Osteoblast (primary cell): ENCODE measurements at regions not wholly inside any gene's neighbourhood (a gene's known extent, or its start where the extent isn't known, plus 50 kb on each side); places are given as distances from the start of the nearest gene placed in this dataset.

Experiments
- DNase-seq: peaks from one replicate; pipeline ENCODE4 v3.0.0; 2011; ENCODE audit warnings: low spot score, mixed read lengths; ENCODE audit not compliant: insufficient read length; ENCODE audit errors: missing footprints
- H2AFZ ChIP-seq: 2 replicates; pipeline ENCODE4 v1.6.0; 2011; ENCODE audit warnings: mild to moderate bottlenecking, low read length
- H3K27ac ChIP-seq: 2 replicates; pipeline ENCODE4 v1.5.1; 2011; ENCODE audit warnings: mild to moderate bottlenecking, low read depth, low read length, moderate library complexity
- H3K27me3 ChIP-seq: 2 replicates; pipeline ENCODE4 v1.6.0; 2012; ENCODE audit warnings: mild to moderate bottlenecking, control low read depth, inconsistent platforms, low read length, moderate library complexity; ENCODE audit not compliant: insufficient read depth
- H3K36me3 ChIP-seq: 2 replicates; pipeline ENCODE4 v1.5.1; 2011; ENCODE audit warnings: mild to moderate bottlenecking, low read length, control low read depth, moderate library complexity; ENCODE audit not compliant: insufficient read depth
- H3K4me1 ChIP-seq: 2 replicates; pipeline ENCODE4 v1.5.1; 2011; ENCODE audit warnings: mild to moderate bottlenecking, low read length, control low read depth, moderate library complexity; ENCODE audit not compliant: insufficient read depth
- H3K4me2 ChIP-seq: 2 replicates; pipeline ENCODE4 v1.6.0; 2011; ENCODE audit warnings: mild to moderate bottlenecking, low read length; ENCODE audit not compliant: insufficient read depth
- H3K4me3 ChIP-seq: fragments of 200-600 bp; sonication (generic); 3 replicates; pipeline ENCODE4 v1.5.1; 2012; ENCODE audit warnings: mild to moderate bottlenecking, low read length, inconsistent platforms; ENCODE audit not compliant: insufficient read depth
- H3K79me2 ChIP-seq: 2 replicates; pipeline ENCODE4 v1.6.0; 2012; ENCODE audit warnings: mild to moderate bottlenecking, low read length, control low read depth, inconsistent platforms; ENCODE audit not compliant: insufficient read depth
- H3K9me3 ChIP-seq: 2 replicates; pipeline ENCODE4 v1.5.1; 2011; ENCODE audit warnings: low read depth, low read length, control low read depth
- H4K20me1 ChIP-seq: 2 replicates; pipeline ENCODE4 v1.6.0; 2012; ENCODE audit warnings: mild to moderate bottlenecking, low read length, control low read depth; ENCODE audit not compliant: insufficient read depth
- CTCF ChIP-seq: IDR thresholded peaks from 2 replicates; pipeline ENCODE4 v1.5.1; 2011; ENCODE audit warnings: mild to moderate bottlenecking, low read depth, low read length, moderate library complexity; ENCODE audit errors: extremely low read depth

- H3K4me2 ChIP-seq: no peak overlapping the region
- no peaks in the 10 kb centered on the region for H3K9me3 ChIP-seq
- H2AFZ ChIP-seq: no peak overlapping the region
- no peaks in the 10 kb centered on the region for H3K4me1 ChIP-seq
- H3K4me3 ChIP-seq: no peak overlapping the region
- no peaks in the 10 kb centered on the region for H3K27me3 ChIP-seq
- no peak for TF ChIP-seq CTCF
- no peaks in the 10 kb centered on the region for H3K36me3 ChIP-seq
- DNase-seq: no peak
- H3K79me2 ChIP-seq: no peaks in the 10 kb centered on the region
- H4K20me1 ChIP-seq: no peaks in the 10 kb centered on the region
- no peak overlapping the region for H3K27ac ChIP-seq
Measured at GRCh38 chr2:181224866-181225265, 232.3 kb upstream of the ITGA4 start.

GRCh38 chr2:181228661-181229060 lies 228.5 kb upstream of the ITGA4 start:
- Histone ChIP-seq H3K27ac (no peak overlapping the region), H3K4me2 (no peak overlapping the region), H3K4me3 (no peak overlapping the region), H3K27me3 (no peaks in the 10 kb centered on the region), H4K20me1 (no peaks in the 10 kb centered on the region), H3K4me1 (no peaks in the 10 kb centered on the region), H3K36me3 (no peaks in the 10 kb centered on the region), H3K79me2 (no peaks in the 10 kb centered on the region), H3K9me3 (no peaks in the 10 kb centered on the region), H2AFZ (no peak overlapping the region)
- TF ChIP-seq CTCF: no peak
- DNase-seq: no peak

- no peak for TF ChIP-seq CTCF
- Histone ChIP-seq H3K4me3 (no peak overlapping the region), H4K20me1 (no peaks in the 10 kb centered on the region), H3K79me2 (no peaks in the 10 kb centered on the region), H3K27me3 (no peaks in the 10 kb centered on the region), H3K4me2 (no peak overlapping the region), H3K27ac (no peak overlapping the region), H3K36me3 (no peaks in the 10 kb centered on the region), H2AFZ (no peak overlapping the region), H3K9me3 (no peaks in the 10 kb centered on the region), H3K4me1 (no peaks in the 10 kb centered on the region)
- no peak for DNase-seq
Measured at GRCh38 chr2:181231151-181231550, 226.0 kb upstream of the ITGA4 start.

GRCh38 chr2:181231886-181232621 lies 225.1 kb upstream of the ITGA4 start:
- no peak overlapping the region for H3K27ac ChIP-seq
- H2AFZ ChIP-seq: no peak overlapping the region
- no peaks in the 10 kb centered on the region for H4K20me1 ChIP-seq
- no peaks in the 10 kb centered on the region for H3K27me3 ChIP-seq
- DNase-seq: peak; percentile 36
- H3K36me3 ChIP-seq: no peaks in the 10 kb centered on the region
- H3K79me2 ChIP-seq: no peaks in the 10 kb centered on the region
- H3K9me3 ChIP-seq: no peaks in the 10 kb centered on the region
- no peak overlapping the region for H3K4me2 ChIP-seq
- H3K4me1 ChIP-seq: no peaks in the 10 kb centered on the region
- no peak overlapping the region for H3K4me3 ChIP-seq
- no peak for TF ChIP-seq CTCF
